HUES6 (cell line): ENCODE measurements at regions not wholly inside any gene's neighbourhood (a gene's known extent, or its start where the extent isn't known, plus 50 kb on each side); places are given as distances from the start of the nearest gene placed in this dataset.

Experiments used
- H3K27ac ChIP-seq: 2 replicates; pipeline ENCODE4 v1.7.0; 2013; ENCODE audit warnings: low read depth, mild to moderate bottlenecking, low read length, inconsistent platforms
- H3K27me3 ChIP-seq: 2 replicates; pipeline ENCODE4 v1.6.1; 2013; ENCODE audit warnings: low read length; ENCODE audit not compliant: control insufficient read depth, insufficient read depth
- H3K36me3 ChIP-seq: 2 replicates; pipeline ENCODE4 v1.6.1; 2013; ENCODE audit warnings: low read length; ENCODE audit not compliant: control insufficient read depth, insufficient read depth
- H3K4me1 ChIP-seq: 2 replicates; pipeline ENCODE4 v1.6.1; 2013; ENCODE audit warnings: low read length; ENCODE audit not compliant: control insufficient read depth, insufficient read depth
- H3K4me3 ChIP-seq: 2 replicates; pipeline ENCODE4 v1.5.1; 2013; ENCODE audit warnings: low read depth, low read length
- H3K9ac ChIP-seq: one replicate; pipeline ENCODE4 v1.6.1; 2013; ENCODE audit warnings: mild to moderate bottlenecking, low read length
- H3K9me3 ChIP-seq: 2 replicates; pipeline ENCODE4 v1.6.1; 2013; ENCODE audit warnings: low read depth, low read length; ENCODE audit not compliant: control insufficient read depth, insufficient read depth

- Histone ChIP-seq H3K9me3 (peaks cover 16% of the 10 kb centered on the region), H3K4me3 (no peak overlapping the region)
Measured at GRCh38 chr1:82728206-82728605, 927.5 kb downstream of the ADGRL2 start.

GRCh38 chr1:82724246-82724645, 923.5 kb downstream of the ADGRL2 start:
- Histone ChIP-seq H3K36me3 (no peaks in the 10 kb centered on the region), H3K27me3 (no peaks in the 10 kb centered on the region), H3K4me1 (no peaks in the 10 kb centered on the region), H3K9ac (no peak overlapping the region), H3K4me3 (no peak overlapping the region), H3K9me3 (no peaks in the 10 kb centered on the region), H3K27ac (no peak overlapping the region)

More at GRCh38 chr1:82728206-82728605, 927.5 kb downstream of the ADGRL2 start:
- no peak overlapping the region for H3K9ac ChIP-seq
- H3K36me3 ChIP-seq, result no peaks in the 10 kb centered on the region
- no peaks in the 10 kb centered on the region for H3K4me1 ChIP-seq
- H3K27ac ChIP-seq, result no peak overlapping the region
- no peaks in the 10 kb centered on the region for H3K27me3 ChIP-seq

- no peak overlapping the region for H3K4me3 ChIP-seq
- H3K9me3 ChIP-seq, result no peaks in the 10 kb centered on the region
- H3K36me3 ChIP-seq, result no peaks in the 10 kb centered on the region
- H3K27me3 ChIP-seq, result no peaks in the 10 kb centered on the region
- H3K27ac ChIP-seq, result no peak overlapping the region
- no peak overlapping the region for H3K9ac ChIP-seq
- no peaks in the 10 kb centered on the region for H3K4me1 ChIP-seq
Measured at GRCh38 chr1:82722608-82723007, 921.9 kb downstream of the ADGRL2 start.

- Histone ChIP-seq H3K27ac (no peak overlapping the region), H3K9ac (no peak overlapping the region), H3K4me1 (no peaks in the 10 kb centered on the region), H3K9me3 (no peaks in the 10 kb centered on the region), H3K36me3 (no peaks in the 10 kb centered on the region), H3K27me3 (no peaks in the 10 kb centered on the region), H3K4me3 (no peak overlapping the region)
Measured at GRCh38 chr1:82721702-82722101, 921.0 kb downstream of the ADGRL2 start.

GRCh38 chr1:82718719-82719419, 918.1 kb downstream of the ADGRL2 start:
- Histone ChIP-seq H3K4me3 (no peak overlapping the region), H3K27me3 (no peaks in the 10 kb centered on the region), H3K36me3 (no peaks in the 10 kb centered on the region), H3K27ac (no peak overlapping the region), H3K4me1 (no peaks in the 10 kb centered on the region), H3K9me3 (no peaks in the 10 kb centered on the region), H3K9ac (no peak overlapping the region)

- H3K4me3 ChIP-seq, result no peak overlapping the region
- no peak overlapping the region for H3K9ac ChIP-seq
- H3K4me1 ChIP-seq, result no peaks in the 10 kb centered on the region
- no peaks in the 10 kb centered on the region for H3K9me3 ChIP-seq
- H3K27me3 ChIP-seq, result no peaks in the 10 kb centered on the region
- no peak overlapping the region for H3K27ac ChIP-seq
- H3K36me3 ChIP-seq, result no peaks in the 10 kb centered on the region
Measured at GRCh38 chr1:82710091-82710490, 909.4 kb downstream of the ADGRL2 start.

- Histone ChIP-seq H3K9ac (no peak overlapping the region), H3K36me3 (no peaks in the 10 kb centered on the region), H3K9me3 (no peaks in the 10 kb centered on the region), H3K4me3 (no peak overlapping the region), H3K4me1 (no peaks in the 10 kb centered on the region), H3K27ac (no peak overlapping the region), H3K27me3 (no peaks in the 10 kb centered on the region)
Measured at GRCh38 chr1:82707681-82708080, 906.9 kb downstream of the ADGRL2 start.

- Histone ChIP-seq H3K36me3 (no peaks in the 10 kb centered on the region), H3K9me3 (no peaks in the 10 kb centered on the region), H3K9ac (no peak overlapping the region), H3K27ac (no peak overlapping the region), H3K4me1 (no peaks in the 10 kb centered on the region), H3K27me3 (no peaks in the 10 kb centered on the region), H3K4me3 (no peak overlapping the region)
Measured at GRCh38 chr1:82706741-82707140, 906.0 kb downstream of the ADGRL2 start.

- Histone ChIP-seq H3K4me3 (no peak overlapping the region), H3K27ac (no peak overlapping the region), H3K9ac (no peak overlapping the region), H3K36me3 (no peaks in the 10 kb centered on the region), H3K4me1 (no peaks in the 10 kb centered on the region), H3K27me3 (no peaks in the 10 kb centered on the region), H3K9me3 (no peaks in the 10 kb centered on the region)
Measured at GRCh38 chr1:82704966-82705365, 904.2 kb downstream of the ADGRL2 start.

GRCh38 chr1:82704393-82704792, 903.7 kb downstream of the ADGRL2 start:
- Histone ChIP-seq H3K4me3 (no peak overlapping the region), H3K36me3 (no peaks in the 10 kb centered on the region)

GRCh38 chr1:82703951-82704350, 903.2 kb downstream of the ADGRL2 start:
- Histone ChIP-seq H3K4me3 (no peak overlapping the region), H3K36me3 (no peaks in the 10 kb centered on the region), H3K9me3 (no peaks in the 10 kb centered on the region), H3K4me1 (no peaks in the 10 kb centered on the region), H3K9ac (no peak overlapping the region), H3K27me3 (no peaks in the 10 kb centered on the region), H3K27ac (no peak overlapping the region)

More at GRCh38 chr1:82704393-82704792, 903.7 kb downstream of the ADGRL2 start:
- H3K4me1 ChIP-seq, result no peaks in the 10 kb centered on the region
- no peaks in the 10 kb centered on the region for H3K9me3 ChIP-seq
- no peaks in the 10 kb centered on the region for H3K27me3 ChIP-seq
- H3K27ac ChIP-seq, result no peak overlapping the region
- H3K9ac ChIP-seq, result no peak overlapping the region
